Urinary bladder (tissue), 3 donors: ENCODE measurements at regions not wholly inside any gene's neighbourhood (a gene's known extent, or its start where the extent isn't known, plus 50 kb on each side); places are given as distances from the start of the nearest gene placed in this dataset.

ENCODE experiments used
- DNase-seq: peaks from one replicate; pipeline ENCODE4 v3.0.0-alpha.2; 2015; ENCODE audit errors: extremely low spot score
- H3K27ac ChIP-seq: one replicate; pipeline ENCODE4 v1.5.1; 2013; ENCODE audit warnings: low read depth, mild to moderate bottlenecking, moderate library complexity
- H3K36me3 ChIP-seq: one replicate; pipeline ENCODE4 v1.6.1; 2013; ENCODE audit warnings: mild to moderate bottlenecking, moderate library complexity; ENCODE audit not compliant: insufficient read depth
- H3K4me1 ChIP-seq: one replicate; pipeline ENCODE4 v1.6.1; 2013; ENCODE audit warnings: mild to moderate bottlenecking, moderate library complexity; ENCODE audit not compliant: insufficient read depth
- H3K4me3 ChIP-seq: one replicate; pipeline ENCODE4 v1.5.1; 2013; ENCODE audit warnings: low read depth, low read length
- WGBS: extraction: QIAGEN DNeasy Blood & Tissue Kit; methylation state at CpG from one replicate; pipeline ENCODE4 v1.1.7; 2013; 5-methylcytosine and 5-hydroxymethylcytosine counted together
- donor health status: healthy with polysubstance abuse.
- donor health status: healthy.

DNA sequence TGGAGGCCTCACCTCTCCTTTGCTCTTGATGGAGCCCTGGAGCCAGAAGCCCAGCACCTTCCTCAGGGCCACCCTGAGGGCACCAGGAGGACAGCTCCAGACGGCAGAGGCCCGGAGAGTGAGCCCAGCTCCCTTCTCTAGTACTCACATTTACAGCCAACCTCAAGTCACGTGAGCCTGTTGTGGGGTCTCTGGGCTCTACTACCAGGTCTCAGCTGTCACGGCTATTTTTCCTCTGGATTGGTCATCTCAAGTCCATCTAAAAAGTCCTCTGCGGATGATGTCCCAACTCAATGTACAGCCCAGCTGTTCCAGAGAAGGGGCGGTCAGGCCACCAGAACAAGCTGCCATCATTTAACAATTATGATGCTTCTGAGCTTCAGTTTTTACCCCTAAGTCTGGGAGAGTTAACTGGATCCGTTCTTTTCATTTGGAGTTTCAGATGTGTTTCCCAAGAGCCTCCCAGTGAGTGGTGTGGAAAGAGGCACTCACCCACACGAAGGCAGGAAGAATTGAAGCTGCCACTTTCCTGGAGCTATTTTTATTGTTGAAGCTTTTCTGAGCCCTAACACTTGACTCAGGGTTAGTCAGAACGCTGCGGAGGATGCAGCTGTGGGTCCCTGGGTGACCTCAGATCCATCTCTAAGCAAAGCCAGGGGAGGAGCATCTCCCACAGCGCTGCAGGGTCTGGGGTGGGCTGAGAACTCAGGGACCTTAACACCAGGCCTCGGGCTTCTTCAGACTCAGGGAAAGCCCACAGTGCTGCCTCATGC, 143.5 kb upstream of the UBL3 start:
- WGBS = 81% methylated on average over 12 of the region's 12 CpGs
- no peak for DNase-seq
- H3K4me1 ChIP-seq = no peaks in the 10 kb centered on the region
- H3K27ac ChIP-seq = no peak overlapping the region
- H3K4me3 ChIP-seq = no peak overlapping the region
- no peaks in the 10 kb centered on the region for H3K36me3 ChIP-seq

DNA sequence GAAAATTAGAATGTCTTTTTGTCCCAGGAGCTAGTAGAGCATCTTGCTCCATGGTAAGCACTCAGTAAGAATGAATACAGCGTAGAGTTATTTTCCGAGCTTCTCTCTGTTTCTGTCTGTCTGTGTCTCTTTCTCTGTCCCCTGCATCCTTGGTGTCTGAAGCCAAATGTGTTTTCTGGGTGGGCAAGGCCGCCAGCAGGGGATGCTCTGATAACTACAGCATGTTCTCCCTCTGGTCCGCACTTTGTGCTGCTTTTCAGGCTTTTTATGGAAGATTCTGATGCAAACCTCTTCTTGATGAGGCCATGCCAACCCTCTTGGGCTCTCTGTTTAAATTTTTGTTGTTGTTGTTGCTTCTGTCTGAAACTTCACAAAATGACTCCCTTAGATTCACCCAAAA, 142.8 kb upstream of the UBL3 start:
- Histone ChIP-seq H3K4me1 (no peaks in the 10 kb centered on the region), H3K27ac (no peak overlapping the region), H3K36me3 (no peaks in the 10 kb centered on the region), H3K4me3 (no peak overlapping the region)
- DNase-seq = no peak
- WGBS = 97% methylated on average over 4 of the region's 4 CpGs

GRCh38 chr13:29991343-29991742, 140.9 kb upstream of the UBL3 start:
- no peak overlapping the region for H3K27ac ChIP-seq
- H3K4me3 ChIP-seq = no peak overlapping the region
- H3K4me1 ChIP-seq = no peaks in the 10 kb centered on the region
- no peaks in the 10 kb centered on the region for H3K36me3 ChIP-seq
- 79% methylated on average over 6 of the region's 6 CpGs for WGBS
- no peak for DNase-seq

GRCh38 chr13:29987340-29987739, 136.9 kb upstream of the UBL3 start:
- Histone ChIP-seq H3K36me3 (no peaks in the 10 kb centered on the region), H3K27ac (no peak overlapping the region), H3K4me3 (no peak overlapping the region), H3K4me1 (no peaks in the 10 kb centered on the region)
- DNase-seq = no peak

GRCh38 chr13:29980339-29980738, 129.9 kb upstream of the UBL3 start:
- WGBS = 86% methylated on average over 2 of the region's 2 CpGs
- DNase-seq = no peak
- peaks cover 2% of the 10 kb centered on the region for H3K4me1 ChIP-seq
- no peaks in the 10 kb centered on the region for H3K36me3 ChIP-seq
- no peak overlapping the region for H3K4me3 ChIP-seq
- H3K27ac ChIP-seq = no peak overlapping the region

GRCh38 chr13:29978211-29978610, 127.8 kb upstream of the UBL3 start:
- H3K27ac ChIP-seq = no peak overlapping the region

GRCh38 chr13:29977476-29978120, 127.2 kb upstream of the UBL3 start:
- H3K4me3 ChIP-seq = no peak overlapping the region
- WGBS = 49% methylated on average over 6 of the region's 6 CpGs
- no peaks in the 10 kb centered on the region for H3K36me3 ChIP-seq
- DNase-seq = no peak
- peaks cover 2% of the 10 kb centered on the region for H3K4me1 ChIP-seq
- no peak overlapping the region for H3K27ac ChIP-seq

More at GRCh38 chr13:29978211-29978610, 127.8 kb upstream of the UBL3 start:
- Histone ChIP-seq H3K4me3 (no peak overlapping the region), H3K4me1 (peaks cover 2% of the 10 kb centered on the region), H3K36me3 (no peaks in the 10 kb centered on the region)
- 94% methylated on average over 2 of the region's 2 CpGs for WGBS
- DNase-seq = no peak

DNA sequence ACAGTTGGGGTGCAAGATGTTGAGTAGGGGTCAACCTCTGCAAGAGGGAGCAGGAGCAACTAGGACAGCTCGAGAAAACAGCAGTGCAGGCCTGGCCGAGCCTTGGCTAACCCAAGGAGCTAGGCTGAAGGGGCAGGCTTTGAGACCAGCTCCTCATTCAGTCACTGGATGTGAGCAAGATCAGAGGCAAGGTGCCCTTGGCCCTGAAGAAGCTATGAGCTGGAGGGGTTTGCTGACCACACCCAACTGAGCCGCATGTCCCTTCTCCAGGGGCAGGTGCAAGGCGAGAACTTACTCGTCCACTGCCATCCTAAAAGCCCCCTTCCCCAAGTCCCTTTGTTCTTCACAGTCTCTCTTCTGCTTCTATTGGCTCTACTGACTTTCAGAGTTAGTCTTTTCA, 126.1 kb upstream of the UBL3 start:
- WGBS = 94% methylated on average over 5 of the region's 5 CpGs
- H3K4me1 ChIP-seq = peaks cover 2% of the 10 kb centered on the region
- no peak overlapping the region for H3K4me3 ChIP-seq
- H3K27ac ChIP-seq = no peak overlapping the region
- no peaks in the 10 kb centered on the region for H3K36me3 ChIP-seq
- DNase-seq = no peak

GRCh38 chr13:29975283-29975682, 124.9 kb upstream of the UBL3 start:
- H3K36me3 ChIP-seq = no peaks in the 10 kb centered on the region
- H3K27ac ChIP-seq = no peak overlapping the region
- no peak for DNase-seq
- H3K4me1 ChIP-seq = peaks cover 2% of the 10 kb centered on the region
- WGBS = 97% methylated on average over 1 of the region's 1 CpG
- no peak overlapping the region for H3K4me3 ChIP-seq

- H3K27ac ChIP-seq = no peak overlapping the region
- H3K4me1 ChIP-seq = no peaks in the 10 kb centered on the region
- no peaks in the 10 kb centered on the region for H3K36me3 ChIP-seq
- no peak for DNase-seq
- WGBS = 89% methylated on average over 5 of the region's 5 CpGs
- H3K4me3 ChIP-seq = no peak overlapping the region
These were observed 118.9 kb upstream of the UBL3 start for GRCh38 chr13:29969286-29969685.

- no peak overlapping the region for H3K27ac ChIP-seq
- H3K4me3 ChIP-seq = no peak overlapping the region
- H3K4me1 ChIP-seq = no peaks in the 10 kb centered on the region
- DNase-seq = no peak
- H3K36me3 ChIP-seq = no peaks in the 10 kb centered on the region
- whole genome bisulfite sequencing = 87% methylated on average over 10 of the region's 10 CpGs
These were observed 113.9 kb upstream of the UBL3 start for GRCh38 chr13:29964181-29964845.

DNA sequence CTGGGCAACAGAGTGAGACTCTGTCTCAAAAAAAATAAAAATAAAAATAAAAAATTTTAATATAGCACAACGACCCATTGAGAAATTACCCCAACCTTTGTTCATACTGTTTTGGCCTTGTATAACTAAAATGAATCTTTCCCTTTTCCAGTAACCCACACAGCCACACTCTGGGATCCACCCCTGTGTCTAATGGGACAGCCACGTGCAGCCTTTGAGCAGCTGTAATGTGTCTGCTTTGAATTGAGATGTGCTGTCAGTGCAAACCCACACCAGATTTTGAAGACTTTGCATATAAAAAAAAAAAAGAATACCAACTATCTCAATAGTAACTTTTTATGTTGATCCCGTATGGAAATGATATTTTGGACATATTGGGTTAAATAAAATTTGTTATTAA, 112.7 kb upstream of the UBL3 start:
- Histone ChIP-seq H3K36me3 (no peaks in the 10 kb centered on the region), H3K27ac (no peak overlapping the region), H3K4me3 (no peak overlapping the region), H3K4me1 (no peaks in the 10 kb centered on the region)
- 72% methylated on average over 3 of the region's 3 CpGs for WGBS
- DNase-seq = no peak

DNA sequence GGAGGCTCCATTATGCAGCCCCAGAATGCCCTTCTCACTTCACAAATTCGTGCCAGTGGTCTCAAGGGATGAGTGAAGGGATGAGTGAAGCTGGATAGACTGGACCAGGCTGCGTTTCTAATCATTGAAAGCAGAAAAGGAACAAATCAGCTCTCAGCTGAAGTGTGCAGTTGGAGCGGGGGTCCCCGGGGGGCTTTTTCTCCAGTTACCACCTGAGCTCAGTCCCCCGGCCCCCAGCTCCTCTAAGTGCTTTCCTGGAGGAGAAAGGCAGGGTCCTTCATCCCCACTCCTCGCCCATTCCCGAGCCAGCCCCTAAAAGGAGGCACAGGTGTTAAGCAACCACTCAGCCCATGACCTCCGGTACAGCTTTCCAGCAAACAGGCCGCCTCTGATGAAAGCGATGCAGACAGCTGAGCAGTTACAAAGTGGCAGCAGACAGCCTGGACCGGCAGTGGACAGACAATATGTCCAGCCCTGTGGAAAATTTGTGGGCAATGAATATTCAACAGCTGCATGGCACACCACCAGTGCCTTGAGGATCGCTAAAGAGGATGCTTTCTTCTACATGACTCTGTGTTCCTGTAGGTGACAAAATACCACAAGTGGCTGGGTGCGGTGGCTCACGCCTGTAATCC, 110.7 kb upstream of the UBL3 start:
- no peaks in the 10 kb centered on the region for H3K4me1 ChIP-seq
- no peak overlapping the region for H3K4me3 ChIP-seq
- no peak for DNase-seq
- H3K36me3 ChIP-seq = no peaks in the 10 kb centered on the region
- no peak overlapping the region for H3K27ac ChIP-seq
- 89% methylated on average over 14 of the region's 14 CpGs for WGBS

DNA sequence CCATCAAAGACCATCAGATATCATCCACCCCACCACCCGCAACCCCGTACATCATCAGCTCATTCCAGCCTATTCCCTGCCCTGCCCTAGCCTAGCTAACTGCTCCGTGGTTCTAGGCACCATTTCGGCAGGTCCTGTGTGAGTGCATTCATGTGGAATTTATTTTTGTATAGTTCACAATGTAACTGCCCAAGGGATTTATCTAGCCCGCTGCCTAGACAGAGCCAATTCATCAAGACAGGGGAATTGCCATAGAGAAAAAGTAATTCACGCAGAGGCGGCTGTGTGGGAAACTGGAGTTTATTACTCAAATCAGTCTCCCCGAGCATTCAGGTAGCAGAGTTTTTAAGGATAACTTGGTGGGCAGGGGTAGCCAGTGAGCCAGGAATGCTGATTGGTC, 109.2 kb upstream of the UBL3 start:
- no peaks in the 10 kb centered on the region for H3K36me3 ChIP-seq
- WGBS = 94% methylated on average over 8 of the region's 8 CpGs
- H3K4me1 ChIP-seq = no peaks in the 10 kb centered on the region
- no peak overlapping the region for H3K4me3 ChIP-seq
- no peak overlapping the region for H3K27ac ChIP-seq
- DNase-seq = no peak
